Activated naive CD4-positive, alpha-beta T cell treated with anti-CD3 and anti-CD28 coated beads, Interleukin-2, amount 10 ng/mL, durations not matched to agents 7 days and 5 days (primary cell): ENCODE measurements at regions not wholly inside any gene's neighbourhood (a gene's known extent, or its start where the extent isn't known, plus 50 kb on each side); places are given as distances from the start of the nearest gene placed in this dataset.

Experiments
- CTCF ChIA-PET: fragments of 350-600 bp; sonication (Branson Sonifier 250); formaldehyde crosslinking; loops from one replicate; lab custom pipeline; 2021; ENCODE audit warnings: antibody characterized with exemption; lab: Charles Lee
- DNase-seq: peaks from one replicate; pipeline ENCODE4 v3.0.0-alpha.2; 2020
- H3K27ac Mint-ChIP-seq: one replicate; pipeline ENCODE4 v1.8.0; 2021; ENCODE audit warnings: mild to moderate bottlenecking, moderate library complexity, mixed read lengths
- H3K27me3 Mint-ChIP-seq: one replicate; pipeline ENCODE4 v1.8.0; 2021; ENCODE audit warnings: mild to moderate bottlenecking, mixed read lengths
- H3K36me3 Mint-ChIP-seq: one replicate; pipeline ENCODE4 v1.8.0; 2021; ENCODE audit warnings: mixed read lengths
- H3K4me1 Mint-ChIP-seq: one replicate; pipeline ENCODE4 v1.8.0; 2021; ENCODE audit warnings: mixed read lengths
- H3K4me3 Mint-ChIP-seq: one replicate; pipeline ENCODE4 v1.8.0; 2021; ENCODE audit warnings: mild to moderate bottlenecking, moderate library complexity, mixed read lengths
- H3K9me3 Mint-ChIP-seq: one replicate; pipeline ENCODE4 v1.8.0; 2021; ENCODE audit warnings: mixed read lengths

DNA sequence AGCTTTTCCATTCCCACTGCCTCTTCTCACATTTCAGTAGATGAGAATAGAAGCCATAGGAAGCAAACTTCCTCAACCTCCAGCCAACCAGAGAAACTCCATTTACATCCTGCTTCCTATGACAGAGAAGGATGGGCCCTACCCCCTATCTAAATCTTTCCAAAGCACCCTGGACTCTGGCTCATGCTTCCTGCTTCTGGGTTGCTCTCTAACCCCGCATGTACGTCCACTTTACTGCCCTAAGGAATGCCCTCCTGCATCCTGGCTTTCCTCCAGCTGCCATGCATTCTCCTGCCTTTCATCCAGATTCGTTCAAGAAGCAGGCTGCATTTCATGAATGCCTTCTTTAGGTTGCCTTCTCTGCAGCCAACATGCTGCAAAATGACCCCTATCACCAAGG lies 91.9 kb downstream of the FAM217A start:
- Mint-ChIP-seq H3K4me1 (peaks cover 5% of the 10 kb centered on the region), H3K4me3 (no peak overlapping the region), H3K9me3 (no peaks in the 10 kb centered on the region), H3K27me3 (no peaks in the 10 kb centered on the region), H3K27ac (no peak overlapping the region), H3K36me3 (peaks cover under 1% of the 10 kb centered on the region)
- no peak for DNase-seq
- CTCF ChIA-PET = interaction anchor here (1.1 to 1.6 kb wide), 2 partner anchors 9 to 244 kb away, joined by 3 to 8 read pairs; no protein-coding TSS in a partner anchor

DNA sequence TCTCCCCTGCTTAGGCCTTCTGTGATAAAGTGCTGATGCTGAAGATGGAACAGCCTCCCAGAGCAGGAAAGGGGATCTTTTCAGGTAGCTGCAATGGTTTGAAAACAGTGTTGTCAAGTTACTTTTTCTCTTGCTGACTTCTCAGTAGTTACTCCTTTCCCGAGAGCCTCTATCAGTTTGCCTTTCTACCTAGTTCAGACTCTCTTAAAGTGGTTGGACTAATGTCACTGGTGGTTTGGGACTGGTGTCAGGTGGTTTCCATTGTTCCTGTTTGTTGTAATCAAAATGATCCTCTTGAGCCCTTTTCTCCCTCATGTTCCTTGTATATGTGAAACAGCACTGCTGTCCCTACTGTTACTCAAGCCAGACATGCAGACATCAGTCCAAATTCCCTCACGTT lies 91.4 kb downstream of the FAM217A start:
- Mint-ChIP-seq H3K9me3 (no peaks in the 10 kb centered on the region), H3K36me3 (no peaks in the 10 kb centered on the region), H3K27ac (no peak overlapping the region), H3K27me3 (no peaks in the 10 kb centered on the region), H3K4me3 (no peak overlapping the region), H3K4me1 (peaks cover 5% of the 10 kb centered on the region)
- DNase-seq = no peak
- CTCF ChIA-PET = interaction anchor here (1.6 kb wide), 1 partner anchor 9 kb away, joined by 8 read pairs; no protein-coding TSS in a partner anchor

- Mint-ChIP-seq H3K4me1 (peaks cover 5% of the 10 kb centered on the region), H3K36me3 (no peaks in the 10 kb centered on the region), H3K9me3 (no peaks in the 10 kb centered on the region), H3K4me3 (no peak overlapping the region), H3K27me3 (no peaks in the 10 kb centered on the region), H3K27ac (no peak overlapping the region)
- CTCF ChIA-PET = interaction anchor here (0.9 to 3.5 kb wide), 8 partner anchors 12 to 719 kb away, joined by 3 to 18 read pairs (median 6); partner anchors contain the start of gene FAM50B
- DNase-seq = peak; percentile 80
These were observed 88.0 kb downstream of the FAM217A start for GRCh38 chr6:3990692-3991491.

DNA sequence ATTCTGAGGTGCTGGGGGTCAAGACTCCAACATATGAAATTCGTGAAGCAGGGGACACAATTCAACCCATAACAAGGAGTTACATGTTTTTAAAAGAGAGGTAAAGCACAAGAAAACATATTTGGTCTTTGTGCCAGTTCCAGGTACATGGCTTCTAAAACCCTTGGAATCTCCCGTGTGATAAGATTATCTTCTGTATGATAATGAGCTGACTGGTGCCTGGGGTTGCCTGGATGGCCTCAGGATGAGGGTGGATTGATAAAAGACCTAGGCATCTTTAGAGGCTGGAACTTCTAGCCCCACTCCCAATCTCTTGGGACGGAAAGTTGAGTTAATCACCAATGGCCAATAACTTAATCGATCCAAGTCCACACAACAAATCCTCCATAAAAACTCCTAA lies 87.0 kb downstream of the FAM217A start:
- no peaks in the 10 kb centered on the region for H3K9me3 Mint-ChIP-seq
- no peaks in the 10 kb centered on the region for H3K27me3 Mint-ChIP-seq
- CTCF ChIA-PET = no interaction called here
- no peak overlapping the region for H3K27ac Mint-ChIP-seq
- H3K4me3 Mint-ChIP-seq = no peak overlapping the region
- no peak for DNase-seq
- H3K4me1 Mint-ChIP-seq = peaks cover 5% of the 10 kb centered on the region
- H3K36me3 Mint-ChIP-seq = no peaks in the 10 kb centered on the region

GRCh38 chr6:3996349-3996748 lies 82.6 kb downstream of the FAM217A start:
- no peak for DNase-seq
- no peaks in the 10 kb centered on the region for H3K9me3 Mint-ChIP-seq
- H3K4me1 Mint-ChIP-seq = no peaks in the 10 kb centered on the region
- CTCF ChIA-PET = interaction anchor here (1.2 to 2.7 kb wide), 3 partner anchors 12 to 264 kb away, joined by 5 to 14 read pairs (median 5); no protein-coding TSS in a partner anchor
- no peak overlapping the region for H3K27ac Mint-ChIP-seq
- H3K36me3 Mint-ChIP-seq = no peaks in the 10 kb centered on the region
- no peaks in the 10 kb centered on the region for H3K27me3 Mint-ChIP-seq
- H3K4me3 Mint-ChIP-seq = no peak overlapping the region

DNA sequence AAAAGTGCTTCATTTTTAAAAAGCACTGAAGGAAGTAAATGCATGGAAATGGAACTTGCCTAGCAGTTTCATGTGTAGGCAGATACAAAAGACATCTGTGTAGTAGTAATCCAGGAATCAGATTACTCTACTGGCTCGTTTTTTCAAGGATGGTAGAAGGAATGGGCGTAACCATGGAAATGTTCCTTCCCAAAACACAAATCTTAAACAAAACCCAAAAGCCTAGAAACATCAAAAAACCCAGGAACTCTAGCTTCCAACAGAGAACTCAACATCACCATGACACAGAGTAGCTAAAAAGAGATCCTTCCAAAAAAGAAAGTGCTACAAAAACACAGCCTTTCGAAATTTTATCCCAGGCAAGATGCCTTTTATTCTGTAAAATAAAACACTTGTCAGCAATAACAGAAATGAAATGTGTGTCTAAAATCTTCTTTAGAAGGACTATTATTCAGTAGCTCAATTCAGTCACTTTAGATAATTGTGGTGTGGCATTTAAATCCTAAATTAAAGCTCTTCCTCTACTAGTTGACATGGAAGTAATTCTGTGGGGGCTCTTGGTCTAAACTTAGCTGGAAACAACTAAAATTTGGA lies 81.7 kb downstream of the FAM217A start:
- H3K27ac Mint-ChIP-seq = no peak overlapping the region
- H3K4me3 Mint-ChIP-seq = no peak overlapping the region
- peaks cover 1% of the 10 kb centered on the region for H3K36me3 Mint-ChIP-seq
- CTCF ChIA-PET = interaction anchor here (1.0 to 2.7 kb wide), 4 partner anchors 11 to 265 kb away, joined by 3 to 14 read pairs (median 5); no protein-coding TSS in a partner anchor
- DNase-seq = no peak
- H3K9me3 Mint-ChIP-seq = no peaks in the 10 kb centered on the region
- H3K4me1 Mint-ChIP-seq = no peaks in the 10 kb centered on the region
- H3K27me3 Mint-ChIP-seq = no peaks in the 10 kb centered on the region

DNA sequence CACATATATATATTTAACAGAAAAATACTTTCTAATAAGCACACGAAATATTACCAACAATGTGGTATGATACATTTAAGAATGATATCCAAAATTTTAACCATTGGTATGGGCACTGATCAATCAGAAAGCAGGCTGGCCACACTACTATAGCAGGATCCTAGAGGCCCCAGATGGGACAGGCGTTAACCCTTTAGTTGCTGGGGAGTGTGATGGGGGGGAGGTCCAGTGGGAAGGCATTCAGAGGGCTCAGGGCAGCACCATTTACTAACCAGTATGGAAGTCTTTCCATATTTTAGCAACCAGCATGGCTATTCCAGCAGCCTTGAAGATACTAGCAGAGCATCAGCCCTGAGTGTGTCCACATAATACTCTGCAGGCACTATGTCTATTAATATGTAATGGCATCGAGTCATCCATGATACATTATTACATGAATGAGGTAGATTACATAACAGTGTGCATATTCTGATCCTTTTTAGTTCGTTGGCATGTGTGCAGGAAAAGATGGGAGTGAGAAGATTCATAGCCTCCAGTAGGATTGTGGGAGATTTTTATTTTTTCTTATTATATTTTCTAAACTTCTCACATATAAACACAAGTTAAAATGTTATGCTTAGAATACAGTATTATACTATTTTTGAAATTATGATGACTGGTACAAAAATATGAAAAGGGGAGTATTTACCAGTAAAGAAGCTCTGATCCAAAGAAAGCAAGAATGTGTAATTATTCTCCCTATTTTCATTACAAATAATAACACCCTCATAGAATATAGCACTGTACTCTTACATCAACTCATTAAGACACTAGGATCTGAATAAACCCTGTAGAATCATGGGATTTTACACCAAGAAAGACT lies 78.9 kb downstream of the FAM217A start:
- Mint-ChIP-seq H3K4me3 (no peak overlapping the region), H3K4me1 (no peaks in the 10 kb centered on the region), H3K36me3 (peaks cover 8% of the 10 kb centered on the region), H3K27me3 (no peaks in the 10 kb centered on the region), H3K27ac (no peak overlapping the region), H3K9me3 (no peaks in the 10 kb centered on the region)
- DNase-seq = no peak
- CTCF ChIA-PET = no interaction called here

DNA sequence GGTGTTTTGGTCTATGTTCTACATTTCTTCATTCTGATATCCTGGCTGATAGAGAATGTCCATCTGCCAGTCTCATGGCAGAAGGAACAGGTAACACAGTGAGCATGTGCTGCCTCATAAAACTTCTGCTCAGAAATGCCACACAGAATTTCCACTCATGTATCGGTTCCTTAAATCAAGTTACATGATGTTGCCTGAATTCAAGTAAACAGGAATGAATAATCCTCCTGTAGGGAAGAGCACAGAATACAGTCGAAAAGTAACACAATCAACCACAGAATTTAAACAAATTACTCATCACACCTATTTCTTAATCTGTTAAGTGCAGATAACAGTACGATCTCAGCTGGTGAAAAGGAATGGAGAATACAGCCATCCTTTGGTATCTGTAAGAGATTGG lies 74.7 kb downstream of the FAM217A start:
- no peak for DNase-seq
- H3K4me1 Mint-ChIP-seq = peaks cover 6% of the 10 kb centered on the region
- H3K4me3 Mint-ChIP-seq = no peak overlapping the region
- H3K36me3 Mint-ChIP-seq = peaks cover 11% of the 10 kb centered on the region
- H3K9me3 Mint-ChIP-seq = no peaks in the 10 kb centered on the region
- H3K27me3 Mint-ChIP-seq = no peaks in the 10 kb centered on the region
- CTCF ChIA-PET = no interaction called here
- no peak overlapping the region for H3K27ac Mint-ChIP-seq

- Mint-ChIP-seq H3K27me3 (no peaks in the 10 kb centered on the region), H3K36me3 (peaks cover 33% of the 10 kb centered on the region), H3K4me3 (no peak overlapping the region), H3K9me3 (no peaks in the 10 kb centered on the region), H3K4me1 (peaks cover 43% of the 10 kb centered on the region), H3K27ac (no peak overlapping the region)
- CTCF ChIA-PET = interaction anchor here (0.7 to 3.1 kb wide), 8 partner anchors 9 to 267 kb away, joined by 3 to 12 read pairs (median 5); a partner anchor contains a TSS
- DNase-seq = no peak
These were observed 70.5 kb downstream of the FAM217A start for GRCh38 chr6:4008324-4009047.

DNA sequence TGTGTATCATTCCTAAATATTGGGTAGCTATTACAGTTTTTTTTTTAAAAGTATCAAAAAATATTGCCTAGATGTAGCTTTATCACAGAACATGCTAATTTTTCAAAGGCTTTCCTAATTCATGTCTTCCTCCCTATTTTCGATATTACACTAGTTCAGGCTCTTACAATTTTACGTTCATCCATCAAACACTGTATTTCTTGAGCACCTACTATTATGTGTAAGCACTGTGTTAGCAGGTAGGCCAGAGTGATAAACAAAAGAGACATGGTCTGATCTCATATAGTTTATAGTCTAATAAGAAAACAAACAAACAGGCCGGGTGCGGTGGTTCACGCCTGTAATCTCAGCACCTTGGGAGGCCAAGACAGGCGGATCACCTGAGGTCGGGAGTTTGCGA lies 69.5 kb downstream of the FAM217A start:
- CTCF ChIA-PET = interaction anchor here (0.7 to 3.1 kb wide), 5 partner anchors 12 to 266 kb away, joined by 3 to 12 read pairs (median 6); a partner anchor contains a TSS
- peaks cover 53% of the 10 kb centered on the region for H3K4me1 Mint-ChIP-seq
- H3K9me3 Mint-ChIP-seq = no peaks in the 10 kb centered on the region
- H3K27ac Mint-ChIP-seq = no peak overlapping the region
- no peak overlapping the region for H3K4me3 Mint-ChIP-seq
- no peak for DNase-seq
- H3K27me3 Mint-ChIP-seq = no peaks in the 10 kb centered on the region
- peaks cover 36% of the 10 kb centered on the region for H3K36me3 Mint-ChIP-seq

GRCh38 chr6:4010048-4010447 lies 68.9 kb downstream of the FAM217A start:
- CTCF ChIA-PET = interaction anchor here (1.1 to 3.1 kb wide), 2 partner anchors 22 to 32 kb away, joined by 3 to 11 read pairs; no protein-coding TSS in a partner anchor
- Mint-ChIP-seq H3K4me3 (no peak overlapping the region), H3K27me3 (no peaks in the 10 kb centered on the region), H3K4me1 (peaks cover 58% of the 10 kb centered on the region), H3K27ac (no peak overlapping the region), H3K9me3 (no peaks in the 10 kb centered on the region), H3K36me3 (peaks cover 42% of the 10 kb centered on the region)
- no peak for DNase-seq

GRCh38 chr6:4010689-4011090 lies 68.2 kb downstream of the FAM217A start:
- CTCF ChIA-PET = interaction anchor here (1.0 to 3.1 kb wide), 2 partner anchors 33 to 145 kb away, joined by 3 to 11 read pairs; no protein-coding TSS in a partner anchor
- DNase-seq = peak; percentile 50
- peak overlapping the region; percentile 14 for H3K4me3 Mint-ChIP-seq
- H3K4me1 Mint-ChIP-seq = peaks cover 63% of the 10 kb centered on the region
- H3K27me3 Mint-ChIP-seq = no peaks in the 10 kb centered on the region
- H3K9me3 Mint-ChIP-seq = no peaks in the 10 kb centered on the region
- peaks cover 45% of the 10 kb centered on the region for H3K36me3 Mint-ChIP-seq
- peak overlapping the region; percentile 82 for H3K27ac Mint-ChIP-seq

DNA sequence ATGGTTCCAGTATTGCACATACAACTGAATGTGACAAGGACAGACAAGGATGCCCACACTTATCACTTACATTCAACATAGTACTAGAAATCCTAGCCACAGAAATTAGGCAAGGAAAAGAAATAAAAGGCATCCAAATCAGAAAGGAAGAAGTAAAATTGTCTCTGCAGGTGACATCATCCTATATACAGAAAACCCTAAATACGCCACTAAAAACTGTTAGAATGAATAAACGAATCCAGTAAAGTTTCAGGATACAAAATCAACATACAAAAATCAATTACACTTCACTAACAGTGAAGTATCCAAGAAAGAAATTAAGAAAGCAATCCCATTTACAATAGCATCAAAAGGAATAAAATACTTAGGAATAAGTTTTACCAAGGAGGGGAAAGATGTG lies 66.1 kb downstream of the FAM217A start:
- peaks cover 76% of the 10 kb centered on the region for H3K4me1 Mint-ChIP-seq
- CTCF ChIA-PET = no interaction called here
- no peak overlapping the region for H3K4me3 Mint-ChIP-seq
- no peak overlapping the region for H3K27ac Mint-ChIP-seq
- no peak for DNase-seq
- H3K36me3 Mint-ChIP-seq = peaks cover 42% of the 10 kb centered on the region
- H3K9me3 Mint-ChIP-seq = no peaks in the 10 kb centered on the region
- H3K27me3 Mint-ChIP-seq = no peaks in the 10 kb centered on the region
